Transverse colon (tissue), 4 donors: ENCODE measurements at regions not wholly inside any gene's neighbourhood (a gene's known extent, or its start where the extent isn't known, plus 50 kb on each side); places are given as distances from the start of the nearest gene placed in this dataset.

Experiments
- DNase-seq: peaks from one replicate; pipeline ENCODE4 v3.0.0-alpha.2; 2019
- H3K27ac ChIP-seq, 4 donors: fragments of 200-600 bp; sonication (generic); 2 replicates each; pipeline ENCODE4 v1.5.1; 2016 to 2018; ENCODE audit warnings: inconsistent platforms in 4 of 4
- H3K27me3 ChIP-seq: fragments of 200-600 bp; sonication (generic); 2 replicates; pipeline ENCODE4 v1.5.1; 2017; ENCODE audit warnings: inconsistent platforms
- H3K36me3 ChIP-seq, 4 donors: fragments of 200-600 bp; sonication (generic); 2 replicates each; pipeline ENCODE4 v1.5.1; 2017 to 2019; ENCODE audit warnings: inconsistent platforms in 4 of 4
- H3K4me1 ChIP-seq, 4 donors: fragments of 200-600 bp; sonication (generic); 2 replicates each; pipeline ENCODE4 v1.5.1; 2017 to 2020; ENCODE audit warnings: inconsistent platforms in 4 of 4
- H3K4me3 ChIP-seq, 4 donors: fragments of 200-600 bp; sonication (generic); 1 replicate in 1 of 4; 2 replicates in 3 of 4; pipeline versions ENCODE4 v1.5.1 to v1.6.1; 2017 to 2019; ENCODE audit warnings: inconsistent platforms in 4 of 4
- H3K9me3 ChIP-seq, 2 donors: fragments of 200-600 bp; sonication (generic); 2 replicates each; pipeline ENCODE4 v1.5.1; 2017 to 2019; ENCODE audit warnings: inconsistent platforms in 2 of 2
- EP300 ChIP-seq: sonication (generic); formaldehyde crosslinking; IDR thresholded peaks from one replicate; pipeline ENCODE4 v1.6.1; 2017; ENCODE audit warnings: antibody characterized with exemption, low read depth
- POLR2A ChIP-seq: fragments of 450-650 bp; IDR thresholded peaks from one replicate; pipeline ENCODE4 v1.6.1; 2016; ENCODE audit warnings: antibody characterized with exemption, mild to moderate bottlenecking, moderate library complexity
- POLR2AphosphoS5 ChIP-seq, 3 donors: sonication (generic); formaldehyde crosslinking; IDR thresholded peaks; one replicate each; pipeline ENCODE4 v1.6.1; 2016; ENCODE audit warnings: antibody characterized with exemption in 3 of 3
- WGBS, 2 donors: methylation state at CpG; one replicate each; pipeline ENCODE4 v1.1.5; 2018; ENCODE audit warnings: low coverage in 1 of 2; 5-methylcytosine and 5-hydroxymethylcytosine counted together
- in situ Hi-C, 4 donors: fragments of 200-750 bp; cut with MboI; loops; one replicate each; pipeline versions ENCODE4 v1.15.0 to v1.15.1; 2017; ENCODE audit warnings: low sequenced_read_pairs in 3 of 4, low pct_ligation_motif_present in 1 of 4, low pct_unique_long_range_greater_than_20kb in 1 of 4
- intact Hi-C: fragments of 100-400 bp; cut with DNase I; formaldehyde crosslinking; loops from one replicate; pipeline ENCODE4 v1.15.1; 2023; ENCODE audit warnings: low total_unique reads
- TF ChIP-seq, protein P1 (sequence below), 5 experiments: fragments of 200-600 bp in 3 of 5; fragments of 450-650 bp in 2 of 5; sonication (generic) in 3 of 5; IDR thresholded peaks; 1 replicate in 2 of 5; 2 replicates in 3 of 5; pipeline ENCODE4 v1.5.1; 2016 to 2017; ENCODE audit warnings: antibody characterized with exemption in 5 of 5, inconsistent platforms in 3 of 5, mild to moderate bottlenecking in 2 of 5, moderate library complexity in 1 of 5

DNA sequence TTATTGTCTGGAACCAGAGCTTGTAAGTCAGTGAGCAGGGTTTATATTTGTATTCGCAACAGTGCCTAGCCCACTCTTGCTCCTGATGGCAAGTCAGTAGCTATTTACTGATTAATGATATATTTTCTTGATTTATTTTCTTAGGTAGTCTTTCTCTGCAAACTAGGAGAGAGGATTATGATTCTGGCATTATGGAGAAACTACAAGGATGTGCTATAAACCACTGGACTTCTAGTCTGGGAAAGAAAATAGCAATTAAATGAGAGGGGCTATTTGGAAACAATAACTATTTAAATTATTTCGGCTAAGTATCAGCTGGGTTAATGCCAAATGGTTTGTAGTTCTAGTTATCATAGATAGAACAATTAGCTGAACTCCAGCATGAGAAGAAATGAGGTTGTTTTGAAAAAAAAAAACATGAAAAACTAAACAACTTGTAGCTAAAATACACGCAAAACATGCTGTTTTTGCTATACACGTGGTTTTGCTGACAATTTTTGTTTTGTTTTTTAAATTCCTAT is 304.9 kb upstream of the TCF21 start:
- no peak overlapping the region for H3K4me3 ChIP-seq
- no peak overlapping the region for H3K27ac ChIP-seq
- no peaks in the 10 kb centered on the region for H3K4me1 ChIP-seq
- intact Hi-C loops: no loop called here
- no peaks in the 10 kb centered on the region for H3K9me3 ChIP-seq
- DNase-seq: no peak
- H3K27me3 ChIP-seq: no peaks in the 10 kb centered on the region
- 75 to 77% methylated on average over 3 to 4 of the region's 4 CpGs for WGBS, 2 donors
- TF ChIP-seq POLR2A (no peak), EP300 (no peak), POLR2AphosphoS5 (IDR thresholded peaks at IDR 0.05) (no peak)
- TF ChIP-seq, protein P1, sequence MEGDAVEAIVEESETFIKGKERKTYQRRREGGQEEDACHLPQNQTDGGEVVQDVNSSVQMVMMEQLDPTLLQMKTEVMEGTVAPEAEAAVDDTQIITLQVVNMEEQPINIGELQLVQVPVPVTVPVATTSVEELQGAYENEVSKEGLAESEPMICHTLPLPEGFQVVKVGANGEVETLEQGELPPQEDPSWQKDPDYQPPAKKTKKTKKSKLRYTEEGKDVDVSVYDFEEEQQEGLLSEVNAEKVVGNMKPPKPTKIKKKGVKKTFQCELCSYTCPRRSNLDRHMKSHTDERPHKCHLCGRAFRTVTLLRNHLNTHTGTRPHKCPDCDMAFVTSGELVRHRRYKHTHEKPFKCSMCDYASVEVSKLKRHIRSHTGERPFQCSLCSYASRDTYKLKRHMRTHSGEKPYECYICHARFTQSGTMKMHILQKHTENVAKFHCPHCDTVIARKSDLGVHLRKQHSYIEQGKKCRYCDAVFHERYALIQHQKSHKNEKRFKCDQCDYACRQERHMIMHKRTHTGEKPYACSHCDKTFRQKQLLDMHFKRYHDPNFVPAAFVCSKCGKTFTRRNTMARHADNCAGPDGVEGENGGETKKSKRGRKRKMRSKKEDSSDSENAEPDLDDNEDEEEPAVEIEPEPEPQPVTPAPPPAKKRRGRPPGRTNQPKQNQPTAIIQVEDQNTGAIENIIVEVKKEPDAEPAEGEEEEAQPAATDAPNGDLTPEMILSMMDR (IDR thresholded peaks at IDR 0.05): no peak
- no peaks in the 10 kb centered on the region for H3K36me3 ChIP-seq
- in situ Hi-C loops: no loop called here

DNA sequence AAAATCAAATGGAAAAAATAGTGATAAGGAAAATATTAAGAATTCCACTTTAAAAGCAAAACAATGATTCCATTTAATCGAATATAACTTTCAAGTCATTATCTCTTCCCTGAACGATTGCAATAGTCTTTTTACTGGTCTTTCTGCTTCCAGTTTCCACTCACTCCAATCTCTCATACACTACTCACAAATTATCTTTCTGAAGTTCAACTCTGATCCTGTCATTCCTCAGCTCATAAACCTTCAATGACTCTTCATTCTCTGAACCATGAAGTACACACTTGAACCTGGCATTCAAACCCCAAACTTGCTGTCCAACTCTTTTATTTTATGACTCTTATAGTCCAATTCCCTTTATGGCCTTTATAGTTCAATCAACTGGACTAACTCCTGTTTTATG is 304.1 kb upstream of the TCF21 start:
- intact Hi-C loops: no loop called here
- TF ChIP-seq EP300: no peak
- no peak for TF ChIP-seq POLR2AphosphoS5 (IDR thresholded peaks at IDR 0.05)
- TF ChIP-seq, protein P1 (IDR thresholded peaks at IDR 0.05): no peak
- no peak for TF ChIP-seq POLR2A
- H3K4me1 ChIP-seq: no peaks in the 10 kb centered on the region
- H3K27ac ChIP-seq: no peak overlapping the region
- no peaks in the 10 kb centered on the region for H3K9me3 ChIP-seq
- H3K27me3 ChIP-seq: no peaks in the 10 kb centered on the region
- no peak for DNase-seq
- H3K4me3 ChIP-seq: no peak overlapping the region
- WGBS, 2 donors: 28 to 36% methylated on average over 2 of the region's 2 CpGs
- H3K36me3 ChIP-seq: no peaks in the 10 kb centered on the region
- in situ Hi-C loops: no loop called here

DNA sequence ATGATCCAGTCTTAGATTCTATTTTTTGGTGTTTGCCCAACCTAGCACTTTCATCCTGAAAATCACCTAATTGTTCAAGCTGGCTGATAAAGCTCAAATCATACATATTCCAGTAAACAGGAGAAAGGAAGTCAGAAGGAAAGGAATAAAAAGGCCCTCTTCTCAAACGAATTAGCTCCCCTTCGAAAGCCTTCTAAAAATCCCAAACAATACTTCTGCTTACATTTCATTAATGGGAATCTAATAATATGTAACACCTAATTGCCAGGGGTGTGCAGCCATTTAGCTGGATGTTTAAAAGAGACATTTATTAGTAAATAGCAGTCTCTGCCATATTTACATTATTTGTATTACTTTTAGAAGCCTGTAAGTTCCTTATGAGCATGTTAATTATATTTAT is 302.9 kb upstream of the TCF21 start:
- no peak for DNase-seq
- Histone ChIP-seq H3K27me3 (no peaks in the 10 kb centered on the region), H3K4me1 (no peaks in the 10 kb centered on the region), H3K4me3 (no peak overlapping the region), H3K36me3 (no peaks in the 10 kb centered on the region), H3K9me3 (no peaks in the 10 kb centered on the region), H3K27ac (no peak overlapping the region)
- no peak for TF ChIP-seq POLR2AphosphoS5 (IDR thresholded peaks at IDR 0.05)
- TF ChIP-seq POLR2A: no peak
- TF ChIP-seq, protein P1 (IDR thresholded peaks at IDR 0.05): no peak
- no peak for TF ChIP-seq EP300
- intact Hi-C loops: no loop called here
- in situ Hi-C loops: no loop called here
- 78 to 83% methylated on average over 2 of the region's 2 CpGs for WGBS, 2 donors

DNA sequence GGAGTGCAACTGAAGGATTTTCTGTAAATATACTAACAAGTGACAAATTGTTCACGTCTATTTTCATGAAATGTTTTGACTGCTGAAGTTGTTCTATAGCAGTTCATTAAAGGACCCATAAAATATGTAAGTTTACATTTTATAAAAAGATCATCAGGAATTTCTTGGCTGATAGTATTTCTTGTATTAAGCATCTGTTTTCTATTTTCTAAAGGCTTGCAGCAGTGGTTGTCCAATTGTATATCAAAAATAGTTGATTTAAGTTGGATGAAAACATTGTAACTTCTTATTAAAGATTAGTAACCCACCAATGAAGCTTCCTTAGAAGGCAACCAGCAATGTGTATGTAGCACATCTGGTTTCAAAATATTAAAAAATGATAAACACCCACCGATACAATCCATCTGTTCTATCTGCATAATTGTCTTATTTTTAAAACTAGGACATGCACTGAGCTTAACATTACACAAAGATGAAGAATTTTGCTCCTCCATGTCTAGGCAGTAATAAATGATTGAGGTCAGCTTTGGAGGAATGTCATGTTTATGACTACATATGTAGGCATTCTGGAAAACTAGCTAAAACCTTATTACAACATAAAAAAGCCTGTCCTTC is 301.3 kb upstream of the TCF21 start:
- Histone ChIP-seq H3K36me3 (no peaks in the 10 kb centered on the region), H3K27ac (no peak overlapping the region), H3K27me3 (no peaks in the 10 kb centered on the region), H3K9me3 (no peaks in the 10 kb centered on the region), H3K4me1 (no peaks in the 10 kb centered on the region), H3K4me3 (no peak overlapping the region)
- DNase-seq: no peak
- intact Hi-C loops (no loop called here), in situ Hi-C loops (no loop called here)
- WGBS, 2 donors: 64 to 74% methylated on average over 2 of the region's 2 CpGs
- TF ChIP-seq EP300 (no peak), POLR2A (no peak), POLR2AphosphoS5 (IDR thresholded peaks at IDR 0.05) (no peak)
- TF ChIP-seq, protein P1 (IDR thresholded peaks at IDR 0.05): no peak
